ENCODE measurements at regions not wholly inside any gene's neighbourhood (a gene's known extent, or its start where the extent isn't known, plus 50 kb on each side); places are given as distances from the start of the nearest gene placed in this dataset.

DNA sequence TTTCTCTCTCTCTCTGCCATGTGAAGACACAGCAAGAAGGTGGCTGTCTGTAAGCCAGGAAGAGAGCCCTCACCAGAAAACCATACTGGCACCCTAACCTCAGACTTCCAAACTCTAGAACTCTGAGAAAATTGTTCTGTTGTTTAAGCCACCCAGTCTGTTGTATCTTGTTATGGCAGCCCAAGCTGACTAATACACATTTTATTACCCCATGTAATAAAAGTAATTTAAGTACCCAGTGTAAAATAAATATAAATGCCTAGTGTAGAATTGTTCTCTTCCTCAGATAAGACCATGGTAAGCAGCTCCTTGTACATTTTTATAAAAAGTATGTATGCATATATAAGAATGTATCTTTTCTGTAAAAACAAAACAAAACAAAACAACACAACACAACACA lies 119.7 kb downstream of the DTL start:
- Mint-ChIP-seq H3K36me3 (no peaks in the 10 kb centered on the region), H3K27ac (no peak overlapping the region), H3K4me1 (ENCODE audit: unreplicated experiment) (no peaks in the 10 kb centered on the region), H3K4me3 (no peak overlapping the region), H3K27me3 (no peaks in the 10 kb centered on the region), H3K9me3 (no peaks in the 10 kb centered on the region)
- TF ChIP-seq, protein P1, sequence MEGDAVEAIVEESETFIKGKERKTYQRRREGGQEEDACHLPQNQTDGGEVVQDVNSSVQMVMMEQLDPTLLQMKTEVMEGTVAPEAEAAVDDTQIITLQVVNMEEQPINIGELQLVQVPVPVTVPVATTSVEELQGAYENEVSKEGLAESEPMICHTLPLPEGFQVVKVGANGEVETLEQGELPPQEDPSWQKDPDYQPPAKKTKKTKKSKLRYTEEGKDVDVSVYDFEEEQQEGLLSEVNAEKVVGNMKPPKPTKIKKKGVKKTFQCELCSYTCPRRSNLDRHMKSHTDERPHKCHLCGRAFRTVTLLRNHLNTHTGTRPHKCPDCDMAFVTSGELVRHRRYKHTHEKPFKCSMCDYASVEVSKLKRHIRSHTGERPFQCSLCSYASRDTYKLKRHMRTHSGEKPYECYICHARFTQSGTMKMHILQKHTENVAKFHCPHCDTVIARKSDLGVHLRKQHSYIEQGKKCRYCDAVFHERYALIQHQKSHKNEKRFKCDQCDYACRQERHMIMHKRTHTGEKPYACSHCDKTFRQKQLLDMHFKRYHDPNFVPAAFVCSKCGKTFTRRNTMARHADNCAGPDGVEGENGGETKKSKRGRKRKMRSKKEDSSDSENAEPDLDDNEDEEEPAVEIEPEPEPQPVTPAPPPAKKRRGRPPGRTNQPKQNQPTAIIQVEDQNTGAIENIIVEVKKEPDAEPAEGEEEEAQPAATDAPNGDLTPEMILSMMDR (conservative IDR thresholded peaks at IDR 0.05), result no peak
- no peak for DNase-seq (ENCODE audit: extremely low spot score, unreplicated experiment)

GRCh38 chr1:212157252-212157651 lies 121.7 kb downstream of the DTL start:
- no peaks in the 10 kb centered on the region for H3K9me3 Mint-ChIP-seq
- no peak for DNase-seq (ENCODE audit: extremely low spot score, unreplicated experiment)
- no peaks in the 10 kb centered on the region for H3K36me3 Mint-ChIP-seq
- no peaks in the 10 kb centered on the region for H3K27me3 Mint-ChIP-seq
- no peaks in the 10 kb centered on the region for H3K4me1 Mint-ChIP-seq (ENCODE audit: unreplicated experiment)
- no peak overlapping the region for H3K4me3 Mint-ChIP-seq
- TF ChIP-seq, protein P1 (conservative IDR thresholded peaks at IDR 0.05), result no peak
- no peak overlapping the region for H3K27ac Mint-ChIP-seq

DNA sequence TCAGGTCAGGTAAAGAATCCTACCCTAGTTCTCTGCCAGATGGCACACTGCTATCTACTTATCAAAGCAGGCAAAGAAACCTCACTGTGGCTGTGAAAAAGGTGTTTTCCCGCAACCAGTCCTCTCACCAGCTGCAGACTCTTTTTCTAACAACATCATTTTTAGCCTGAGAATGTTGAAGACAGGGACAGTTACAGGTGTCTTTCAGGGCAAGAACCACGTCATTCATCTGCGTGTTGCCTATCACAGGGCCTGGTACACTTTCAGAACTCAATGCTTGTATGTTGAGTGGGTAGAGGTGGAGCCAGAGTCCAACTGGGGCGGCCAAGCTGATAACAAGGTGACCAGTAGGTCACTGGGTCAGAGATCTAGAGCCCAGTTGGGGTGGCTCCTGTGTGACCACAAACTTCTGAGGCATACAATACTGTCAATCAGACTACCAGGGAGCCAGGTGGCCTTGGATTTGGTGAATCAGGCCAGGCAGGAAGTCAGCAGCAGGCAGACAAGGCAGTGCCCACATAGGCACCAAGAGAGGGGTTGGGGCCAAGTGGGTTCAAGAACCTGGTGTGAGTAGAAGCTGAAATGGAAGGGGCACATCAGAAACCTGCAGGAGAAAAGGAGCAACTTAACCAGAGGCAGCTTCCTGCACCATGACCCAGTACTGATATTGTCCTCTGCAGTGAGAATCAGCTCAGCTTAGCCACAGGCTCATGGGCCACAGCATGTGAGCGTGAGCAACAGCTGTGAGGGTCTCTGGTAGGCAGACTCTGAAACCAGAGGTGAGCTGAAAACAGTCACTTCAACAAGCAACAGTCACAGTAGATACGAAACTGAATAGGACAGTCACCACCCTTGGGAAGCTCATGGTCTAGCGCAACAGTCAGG lies 123.6 kb downstream of the DTL start:
- TF ChIP-seq, protein P1 (conservative IDR thresholded peaks at IDR 0.05), result no peak
- no peak for DNase-seq (ENCODE audit: extremely low spot score, unreplicated experiment)
- Mint-ChIP-seq H3K27me3 (no peaks in the 10 kb centered on the region), H3K4me3 (no peak overlapping the region), H3K36me3 (no peaks in the 10 kb centered on the region), H3K27ac (no peak overlapping the region), H3K9me3 (no peaks in the 10 kb centered on the region), H3K4me1 (ENCODE audit: unreplicated experiment) (no peaks in the 10 kb centered on the region)

GRCh38 chr1:212161231-212161781 lies 123.9 kb upstream of the PPP2R5A start:
- TF ChIP-seq, protein P1 (conservative IDR thresholded peaks at IDR 0.05), result no peak
- no peaks in the 10 kb centered on the region for H3K4me1 Mint-ChIP-seq (ENCODE audit: unreplicated experiment)
- no peak overlapping the region for H3K27ac Mint-ChIP-seq
- DNase-seq (ENCODE audit: extremely low spot score, unreplicated experiment), result no peak
- H3K27me3 Mint-ChIP-seq, result no peaks in the 10 kb centered on the region
- no peaks in the 10 kb centered on the region for H3K9me3 Mint-ChIP-seq
- no peaks in the 10 kb centered on the region for H3K36me3 Mint-ChIP-seq
- H3K4me3 Mint-ChIP-seq, result no peak overlapping the region

- no peak for DNase-seq (ENCODE audit: extremely low spot score, unreplicated experiment)
- no peak overlapping the region for H3K27ac Mint-ChIP-seq
- no peaks in the 10 kb centered on the region for H3K36me3 Mint-ChIP-seq
- H3K4me3 Mint-ChIP-seq, result no peak overlapping the region
- H3K4me1 Mint-ChIP-seq (ENCODE audit: unreplicated experiment), result peaks cover 8% of the 10 kb centered on the region
- TF ChIP-seq, protein P1 (conservative IDR thresholded peaks at IDR 0.05), result no peak
- no peaks in the 10 kb centered on the region for H3K9me3 Mint-ChIP-seq
- H3K27me3 Mint-ChIP-seq, result no peaks in the 10 kb centered on the region
Measured at GRCh38 chr1:212162635-212163034, 122.6 kb upstream of the PPP2R5A start.
